HG03521 (cell line): ENCODE measurements at regions not wholly inside any gene's neighbourhood (a gene's known extent, or its start where the extent isn't known, plus 50 kb on each side); places are given as distances from the start of the nearest gene placed in this dataset.
"Not testable (repeated sequence)": the region's sequence is repeated elsewhere in the genome, so short reads cannot be mapped to it uniquely, and the experiment has no call there.

ENCODE experiments used
- ATAC-seq: cut with Tn5 transposase; IDR thresholded peaks from one replicate; pipeline ENCODE4 v1.9.1; 2021; ENCODE audit warnings: mild to moderate bottlenecking, moderate library complexity; ENCODE audit not compliant: unreplicated experiment

GRCh38 chr5:18399461-18400327 lies 765.4 kb downstream of the TAF11L14 start:
- ATAC-seq: not testable (repeated sequence)

GRCh38 chr5:18403141-18403540 lies 768.9 kb downstream of the TAF11L14 start:
- ATAC-seq: no peak

GRCh38 chr5:18403941-18404438 lies 769.7 kb downstream of the TAF11L14 start:
- ATAC-seq: no peak

- no peak for ATAC-seq
Measured at GRCh38 chr5:18420711-18421110, 786.5 kb downstream of the TAF11L14 start.

- ATAC-seq: no peak
Measured at GRCh38 chr5:18433336-18433735, 799.1 kb downstream of the TAF11L14 start.

GRCh38 chr5:18438126-18438525 lies 803.9 kb downstream of the TAF11L14 start:
- no peak for ATAC-seq

GRCh38 chr5:18455521-18455920 lies 821.3 kb downstream of the TAF11L14 start:
- ATAC-seq: no peak

- ATAC-seq: no peak
Measured at GRCh38 chr5:18457255-18457654, 823.0 kb downstream of the TAF11L14 start.

- ATAC-seq: no peak
Measured at GRCh38 chr5:18461766-18462165, 827.5 kb downstream of the TAF11L14 start.

GRCh38 chr5:18465833-18466681 lies 831.8 kb downstream of the TAF11L14 start:
- ATAC-seq: peak; percentile 75

- ATAC-seq: no peak
Measured at GRCh38 chr5:18466731-18467130, 832.5 kb downstream of the TAF11L14 start.

- not testable (repeated sequence) for ATAC-seq
Measured at GRCh38 chr5:18471791-18472190, 837.5 kb downstream of the TAF11L14 start.

GRCh38 chr5:18483451-18483850 lies 849.2 kb downstream of the TAF11L14 start:
- no peak for ATAC-seq

- no peak for ATAC-seq
Measured at GRCh38 chr5:18487928-18488480, 853.7 kb downstream of the TAF11L14 start.

- no peak for ATAC-seq
Measured at GRCh38 chr5:18489703-18490102, 855.4 kb downstream of the TAF11L14 start.

GRCh38 chr5:18491349-18491748 lies 857.1 kb downstream of the TAF11L14 start:
- no peak for ATAC-seq

GRCh38 chr5:18495157-18495556 lies 860.9 kb downstream of the TAF11L14 start:
- no peak for ATAC-seq

- ATAC-seq: no peak
Measured at GRCh38 chr5:18496041-18496440, 861.8 kb downstream of the TAF11L14 start.

GRCh38 chr5:18497089-18497488 lies 862.8 kb downstream of the TAF11L14 start:
- ATAC-seq: no peak

- ATAC-seq: no peak
Measured at GRCh38 chr5:18503797-18504328, 869.6 kb downstream of the TAF11L14 start.

- no peak for ATAC-seq
Measured at GRCh38 chr5:18507114-18507513, 872.9 kb downstream of the TAF11L14 start.
